Transverse colon (tissue), 4 donors: ENCODE measurements at regions not wholly inside any gene's neighbourhood (a gene's known extent, or its start where the extent isn't known, plus 50 kb on each side); places are given as distances from the start of the nearest gene placed in this dataset.
"Not testable (repeated sequence)": the region's sequence is repeated elsewhere in the genome, so short reads cannot be mapped to it uniquely, and the experiment has no call there.

Experiments
- DNase-seq: peaks from one replicate; pipeline ENCODE4 v3.0.0-alpha.2; 2019
- H3K27ac ChIP-seq, 4 donors: fragments of 200-600 bp; sonication (generic); 2 replicates each; pipeline ENCODE4 v1.5.1; 2016 to 2018; ENCODE audit warnings: inconsistent platforms in 4 of 4
- H3K27me3 ChIP-seq: fragments of 200-600 bp; sonication (generic); 2 replicates; pipeline ENCODE4 v1.5.1; 2017; ENCODE audit warnings: inconsistent platforms
- H3K36me3 ChIP-seq, 4 donors: fragments of 200-600 bp; sonication (generic); 2 replicates each; pipeline ENCODE4 v1.5.1; 2017 to 2019; ENCODE audit warnings: inconsistent platforms in 4 of 4
- H3K4me1 ChIP-seq, 4 donors: fragments of 200-600 bp; sonication (generic); 2 replicates each; pipeline ENCODE4 v1.5.1; 2017 to 2020; ENCODE audit warnings: inconsistent platforms in 4 of 4
- H3K4me3 ChIP-seq, 4 donors: fragments of 200-600 bp; sonication (generic); 1 replicate in 1 of 4; 2 replicates in 3 of 4; pipeline versions ENCODE4 v1.5.1 to v1.6.1; 2017 to 2019; ENCODE audit warnings: inconsistent platforms in 4 of 4
- H3K9me3 ChIP-seq, 2 donors: fragments of 200-600 bp; sonication (generic); 2 replicates each; pipeline ENCODE4 v1.5.1; 2017 to 2019; ENCODE audit warnings: inconsistent platforms in 2 of 2
- EP300 ChIP-seq: sonication (generic); formaldehyde crosslinking; IDR thresholded peaks from one replicate; pipeline ENCODE4 v1.6.1; 2017; ENCODE audit warnings: antibody characterized with exemption, low read depth
- POLR2A ChIP-seq: fragments of 450-650 bp; IDR thresholded peaks from one replicate; pipeline ENCODE4 v1.6.1; 2016; ENCODE audit warnings: antibody characterized with exemption, mild to moderate bottlenecking, moderate library complexity
- POLR2AphosphoS5 ChIP-seq, 3 donors: sonication (generic); formaldehyde crosslinking; IDR thresholded peaks; one replicate each; pipeline ENCODE4 v1.6.1; 2016; ENCODE audit warnings: antibody characterized with exemption in 3 of 3
- WGBS, 2 donors: methylation state at CpG; one replicate each; pipeline ENCODE4 v1.1.5; 2018; ENCODE audit warnings: low coverage in 1 of 2; 5-methylcytosine and 5-hydroxymethylcytosine counted together
- in situ Hi-C, 4 donors: fragments of 200-750 bp; cut with MboI; loops; one replicate each; pipeline versions ENCODE4 v1.15.0 to v1.15.1; 2017; ENCODE audit warnings: low sequenced_read_pairs in 3 of 4, low pct_ligation_motif_present in 1 of 4, low pct_unique_long_range_greater_than_20kb in 1 of 4
- intact Hi-C: fragments of 100-400 bp; cut with DNase I; formaldehyde crosslinking; loops from one replicate; pipeline ENCODE4 v1.15.1; 2023; ENCODE audit warnings: low total_unique reads
- TF ChIP-seq, protein P1 (sequence below), 5 experiments: fragments of 200-600 bp in 3 of 5; fragments of 450-650 bp in 2 of 5; sonication (generic) in 3 of 5; IDR thresholded peaks; 1 replicate in 2 of 5; 2 replicates in 3 of 5; pipeline ENCODE4 v1.5.1; 2016 to 2017; ENCODE audit warnings: antibody characterized with exemption in 5 of 5, inconsistent platforms in 3 of 5, mild to moderate bottlenecking in 2 of 5, moderate library complexity in 1 of 5

DNA sequence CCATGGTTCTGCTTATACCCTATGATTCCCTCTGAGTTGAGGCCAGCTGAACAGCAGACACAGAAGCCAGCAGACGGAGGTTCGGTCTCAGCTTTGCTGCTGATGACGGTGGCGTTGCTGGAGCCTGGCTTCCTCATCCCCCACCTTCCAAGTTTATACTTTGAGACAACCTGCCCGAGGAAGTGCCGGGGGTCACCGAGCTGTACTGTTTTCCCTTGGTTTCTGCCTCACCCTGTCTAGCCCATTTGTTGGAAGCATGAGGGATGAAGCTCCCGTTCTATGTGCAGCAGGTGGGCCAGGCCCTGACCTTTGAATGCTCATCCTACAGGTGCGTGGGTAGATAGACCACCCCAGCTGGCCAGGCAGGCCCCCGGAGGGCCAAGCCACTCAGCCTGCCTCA lies 117.3 kb downstream of the MYCN start:
- DNase-seq: no peak
- H3K36me3 ChIP-seq: no peaks in the 10 kb centered on the region
- no peaks in the 10 kb centered on the region for H3K27me3 ChIP-seq
- H3K4me3 ChIP-seq: no peak overlapping the region
- 92% methylated on average over 10 of the region's 10 CpGs; no CpG with 5 or more reads in 1 of the 2 donors for WGBS, 2 donors
- no peaks in the 10 kb centered on the region for H3K9me3 ChIP-seq
- H3K4me1 ChIP-seq: peaks cover 0 to 13% (median 4%) of the 10 kb centered on the region in 4 donors
- H3K27ac ChIP-seq: no peak overlapping the region
- TF ChIP-seq POLR2A (no peak), EP300 (no peak), POLR2AphosphoS5 (IDR thresholded peaks at IDR 0.05) (no peak)
- TF ChIP-seq, protein P1, sequence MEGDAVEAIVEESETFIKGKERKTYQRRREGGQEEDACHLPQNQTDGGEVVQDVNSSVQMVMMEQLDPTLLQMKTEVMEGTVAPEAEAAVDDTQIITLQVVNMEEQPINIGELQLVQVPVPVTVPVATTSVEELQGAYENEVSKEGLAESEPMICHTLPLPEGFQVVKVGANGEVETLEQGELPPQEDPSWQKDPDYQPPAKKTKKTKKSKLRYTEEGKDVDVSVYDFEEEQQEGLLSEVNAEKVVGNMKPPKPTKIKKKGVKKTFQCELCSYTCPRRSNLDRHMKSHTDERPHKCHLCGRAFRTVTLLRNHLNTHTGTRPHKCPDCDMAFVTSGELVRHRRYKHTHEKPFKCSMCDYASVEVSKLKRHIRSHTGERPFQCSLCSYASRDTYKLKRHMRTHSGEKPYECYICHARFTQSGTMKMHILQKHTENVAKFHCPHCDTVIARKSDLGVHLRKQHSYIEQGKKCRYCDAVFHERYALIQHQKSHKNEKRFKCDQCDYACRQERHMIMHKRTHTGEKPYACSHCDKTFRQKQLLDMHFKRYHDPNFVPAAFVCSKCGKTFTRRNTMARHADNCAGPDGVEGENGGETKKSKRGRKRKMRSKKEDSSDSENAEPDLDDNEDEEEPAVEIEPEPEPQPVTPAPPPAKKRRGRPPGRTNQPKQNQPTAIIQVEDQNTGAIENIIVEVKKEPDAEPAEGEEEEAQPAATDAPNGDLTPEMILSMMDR (IDR thresholded peaks at IDR 0.05): no peak
- in situ Hi-C loops: no loop called here
- intact Hi-C loops: no loop called here

DNA sequence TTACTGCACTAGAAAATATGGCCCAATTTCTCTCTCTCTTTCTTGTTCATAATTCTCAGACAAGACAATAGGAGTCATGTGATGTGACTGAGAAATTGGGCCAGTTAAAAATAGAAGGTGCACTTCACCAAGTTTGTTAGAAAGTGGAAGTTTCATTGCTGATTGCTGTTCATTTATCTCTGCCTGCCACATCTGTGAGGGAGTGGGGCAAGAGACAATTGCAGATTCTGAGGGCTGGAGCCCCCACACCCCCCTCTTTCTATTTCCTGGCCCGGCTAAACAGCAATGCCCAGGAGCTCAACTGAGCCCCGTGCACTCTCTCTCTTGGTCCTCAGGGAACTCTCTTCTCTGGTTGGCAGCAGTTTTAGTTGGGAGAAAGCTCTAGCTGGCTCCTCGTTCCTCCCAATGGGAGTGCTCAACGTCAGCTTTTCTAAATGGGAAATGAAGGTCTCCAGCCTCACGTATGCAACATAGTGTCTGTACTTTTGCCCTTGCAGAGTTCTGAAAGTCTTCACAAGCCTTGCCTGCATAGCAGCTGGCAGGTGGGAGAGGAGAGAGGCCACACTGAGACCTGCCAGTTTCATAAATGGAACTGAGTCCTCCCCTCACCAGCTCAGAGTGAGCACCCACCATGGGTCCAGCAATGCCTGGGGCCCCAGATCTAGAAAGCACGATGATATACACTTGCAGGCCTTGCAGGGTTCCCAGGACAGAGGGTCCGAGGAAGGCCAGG lies 115.7 kb downstream of the MYCN start:
- no peaks in the 10 kb centered on the region for H3K9me3 ChIP-seq
- intact Hi-C loops: no loop called here
- H3K4me1 ChIP-seq: peaks cover 0 to 13% (median 4%) of the 10 kb centered on the region in 4 donors
- in situ Hi-C loops: no loop called here
- 35 to 73% methylated on average over 2 to 7 of the region's 7 CpGs for WGBS, 2 donors
- no peak overlapping the region for H3K4me3 ChIP-seq
- H3K36me3 ChIP-seq: no peaks in the 10 kb centered on the region
- H3K27ac ChIP-seq: no peak overlapping the region
- no peak for DNase-seq
- no peaks in the 10 kb centered on the region for H3K27me3 ChIP-seq
- TF ChIP-seq EP300 (no peak), POLR2A (no peak), POLR2AphosphoS5 (IDR thresholded peaks at IDR 0.05) (no peak)
- TF ChIP-seq, protein P1 (IDR thresholded peaks at IDR 0.05): no peak

DNA sequence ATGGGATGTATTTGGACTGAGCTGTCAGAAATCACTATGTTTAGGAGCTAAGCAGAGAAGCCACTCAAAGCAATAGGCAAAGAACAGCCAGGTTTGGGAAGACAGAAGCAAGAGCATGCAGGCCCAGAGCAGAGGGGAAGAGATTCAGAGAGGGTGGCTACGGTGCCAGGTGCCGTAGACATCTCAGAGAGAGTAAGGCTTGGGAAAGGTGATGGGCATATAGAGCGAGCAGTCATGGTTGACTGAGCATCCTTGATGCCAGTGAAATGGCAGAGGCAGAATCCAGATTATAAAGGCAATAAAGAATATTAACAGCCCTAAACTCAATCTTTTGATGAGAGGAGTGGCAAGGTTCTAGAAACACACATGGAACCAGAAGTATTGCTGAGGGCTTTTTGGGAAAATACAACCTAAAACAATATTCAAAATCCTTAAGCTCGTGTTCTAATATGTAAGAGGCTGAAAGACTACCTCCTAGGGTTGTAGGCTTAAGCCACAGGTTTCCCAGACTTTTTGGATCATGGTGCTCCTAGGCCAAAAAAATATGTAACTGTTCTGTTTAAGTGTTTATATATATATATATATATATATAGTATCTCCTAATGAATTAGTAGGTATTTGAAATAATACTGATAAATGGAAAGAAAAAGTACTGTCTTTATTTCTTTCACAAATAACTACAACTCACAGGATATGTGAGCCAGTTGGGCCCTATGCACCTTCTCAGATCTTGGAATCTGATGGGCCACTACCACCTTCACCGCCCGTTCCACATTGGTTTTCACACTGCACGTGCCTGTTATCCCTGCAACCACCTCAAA lies 113.3 kb downstream of the MYCN start:
- 88 to 89% methylated on average over 4 to 7 of the region's 7 CpGs for WGBS, 2 donors
- no peak for DNase-seq
- no peak overlapping the region for H3K4me3 ChIP-seq
- H3K27me3 ChIP-seq: no peaks in the 10 kb centered on the region
- no peaks in the 10 kb centered on the region for H3K9me3 ChIP-seq
- peaks cover 0 to 13% (median 4%) of the 10 kb centered on the region in 4 donors for H3K4me1 ChIP-seq
- in situ Hi-C loops (no loop called here), intact Hi-C loops (no loop called here)
- TF ChIP-seq, protein P1 (IDR thresholded peaks at IDR 0.05): no peak
- TF ChIP-seq POLR2AphosphoS5 (IDR thresholded peaks at IDR 0.05) (no peak), EP300 (no peak), POLR2A (no peak)
- H3K27ac ChIP-seq: no peak overlapping the region
- H3K36me3 ChIP-seq: no peaks in the 10 kb centered on the region

DNA sequence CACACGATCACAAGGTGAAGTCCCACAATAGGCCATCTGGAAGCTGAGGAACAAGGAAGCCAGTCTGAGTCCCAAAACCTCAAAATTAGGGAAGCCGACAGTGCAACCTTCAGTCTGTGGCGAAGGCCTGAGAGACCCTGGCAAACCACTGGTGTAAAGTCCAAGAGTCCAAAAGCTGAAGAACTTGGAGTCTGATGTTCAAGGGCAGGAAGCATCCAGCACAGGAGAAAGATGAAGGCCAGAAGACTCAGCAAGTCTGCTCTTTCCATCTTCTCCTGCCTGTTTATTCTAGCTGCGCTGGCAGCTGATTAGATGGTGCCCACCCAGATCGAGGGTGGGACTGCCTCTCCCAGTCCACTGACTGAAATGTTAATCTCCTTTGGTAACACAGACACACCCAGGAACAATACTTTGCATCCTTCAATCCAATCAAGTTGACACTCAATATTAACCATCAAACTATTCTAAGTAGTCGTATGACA lies 112.3 kb downstream of the MYCN start:
- H3K36me3 ChIP-seq, H3K27me3 ChIP-seq, in situ Hi-C loops, H3K9me3 ChIP-seq, DNase-seq, H3K4me3 ChIP-seq, H3K27ac ChIP-seq, intact Hi-C loops: not testable (repeated sequence)
- peaks cover 0 to 13% (median 4%) of the 10 kb centered on the region in 4 donors for H3K4me1 ChIP-seq
- WGBS, 2 donors: 85 to 90% methylated on average over 2 to 6 of the region's 6 CpGs
